Duodenal mucosa (tissue), 2 donors: ENCODE measurements at regions not wholly inside any gene's neighbourhood (a gene's known extent, or its start where the extent isn't known, plus 50 kb on each side); places are given as distances from the start of the nearest gene placed in this dataset.

Source experiments
- H3K27ac ChIP-seq: one replicate; pipeline ENCODE4 v1.7.0; 2013; ENCODE audit warnings: low read depth, low read length
- H3K27me3 ChIP-seq, 2 donors: one replicate each; pipeline ENCODE4 v1.7.0; 2013; ENCODE audit warnings: low read length in 2 of 2, control low read depth in 1 of 2; ENCODE audit not compliant: insufficient read depth in 2 of 2, control insufficient read depth in 1 of 2
- H3K36me3 ChIP-seq, 2 donors: one replicate each; pipeline ENCODE4 v1.7.0; 2013; ENCODE audit warnings: low read length in 2 of 2, control low read depth in 1 of 2; ENCODE audit not compliant: insufficient read depth in 2 of 2, control insufficient read depth in 1 of 2
- H3K4me1 ChIP-seq, 2 donors: one replicate each; pipeline ENCODE4 v1.7.0; 2013; ENCODE audit warnings: low read length in 2 of 2, control low read depth in 1 of 2; ENCODE audit not compliant: insufficient read depth in 2 of 2, control insufficient read depth in 1 of 2
- H3K4me3 ChIP-seq, 2 donors: one replicate each; pipeline ENCODE4 v1.7.0; 2013; ENCODE audit warnings: low read length in 2 of 2, low read depth in 1 of 2
- H3K9ac ChIP-seq, 2 donors: one replicate each; pipeline ENCODE4 v1.7.0; 2013; ENCODE audit warnings: low read length in 2 of 2, low read depth in 1 of 2
- H3K9me3 ChIP-seq, 2 donors: one replicate each; pipeline ENCODE4 v1.7.0; 2013; ENCODE audit warnings: low read length in 2 of 2, control low read depth in 1 of 2; ENCODE audit not compliant: control insufficient read depth in 1 of 2

- H3K9me3 ChIP-seq = no peaks in the 10 kb centered on the region
- H3K36me3 ChIP-seq = no peaks in the 10 kb centered on the region
- H3K4me1 ChIP-seq = peaks cover 2 to 5% of the 10 kb centered on the region in 2 donors
- no peak overlapping the region for H3K4me3 ChIP-seq
- no peak overlapping the region for H3K9ac ChIP-seq
- H3K27ac ChIP-seq = no peak overlapping the region
- no peaks in the 10 kb centered on the region for H3K27me3 ChIP-seq
These were observed 318.0 kb downstream of the ZEB2 start for GRCh38 chr2:144201868-144202468.

- H3K36me3 ChIP-seq = no peaks in the 10 kb centered on the region
- no peak overlapping the region for H3K27ac ChIP-seq
- H3K27me3 ChIP-seq = no peaks in the 10 kb centered on the region
- no peak overlapping the region for H3K4me3 ChIP-seq
- no peaks in the 10 kb centered on the region for H3K9me3 ChIP-seq
- H3K9ac ChIP-seq = no peak overlapping the region
- H3K4me1 ChIP-seq = peaks cover 2 to 5% of the 10 kb centered on the region in 2 donors
These were observed 318.8 kb downstream of the ZEB2 start for GRCh38 chr2:144201126-144201525.

GRCh38 chr2:144198116-144198515, 321.8 kb downstream of the ZEB2 start:
- Histone ChIP-seq H3K27me3 (no peaks in the 10 kb centered on the region), H3K27ac (no peak overlapping the region), H3K4me3 (no peak overlapping the region), H3K36me3 (no peaks in the 10 kb centered on the region), H3K9ac (no peak overlapping the region), H3K4me1 (peaks cover 2 to 5% of the 10 kb centered on the region in 2 donors), H3K9me3 (no peaks in the 10 kb centered on the region)

- Histone ChIP-seq H3K4me1 (peaks cover 2 to 5% of the 10 kb centered on the region in 2 donors), H3K9ac (no peak overlapping the region), H3K27ac (no peak overlapping the region), H3K27me3 (no peaks in the 10 kb centered on the region), H3K4me3 (no peak overlapping the region), H3K36me3 (no peaks in the 10 kb centered on the region), H3K9me3 (no peaks in the 10 kb centered on the region)
These were observed 325.4 kb downstream of the ZEB2 start for GRCh38 chr2:144194326-144195071.

GRCh38 chr2:144190908-144191605, 328.9 kb downstream of the ZEB2 start:
- Histone ChIP-seq H3K9ac (no peak overlapping the region), H3K4me3 (no peak overlapping the region), H3K36me3 (no peaks in the 10 kb centered on the region), H3K9me3 (no peaks in the 10 kb centered on the region), H3K4me1 (no peaks in the 10 kb centered on the region), H3K27ac (no peak overlapping the region), H3K27me3 (no peaks in the 10 kb centered on the region)

- no peaks in the 10 kb centered on the region for H3K9me3 ChIP-seq
- H3K36me3 ChIP-seq = no peaks in the 10 kb centered on the region
- no peak overlapping the region for H3K4me3 ChIP-seq
- no peak overlapping the region for H3K9ac ChIP-seq
- H3K27ac ChIP-seq = no peak overlapping the region
- no peaks in the 10 kb centered on the region for H3K27me3 ChIP-seq
- no peaks in the 10 kb centered on the region for H3K4me1 ChIP-seq
These were observed 336.2 kb downstream of the ZEB2 start for GRCh38 chr2:144183727-144184126.

- no peaks in the 10 kb centered on the region for H3K4me1 ChIP-seq
- H3K27me3 ChIP-seq = no peaks in the 10 kb centered on the region
- H3K9ac ChIP-seq = no peak overlapping the region
- H3K36me3 ChIP-seq = no peaks in the 10 kb centered on the region
- H3K4me3 ChIP-seq = no peak overlapping the region
- no peaks in the 10 kb centered on the region for H3K9me3 ChIP-seq
- H3K27ac ChIP-seq = no peak overlapping the region
These were observed 338.9 kb downstream of the ZEB2 start for GRCh38 chr2:144181001-144181400.

GRCh38 chr2:144180131-144180530, 339.8 kb downstream of the ZEB2 start:
- no peaks in the 10 kb centered on the region for H3K9me3 ChIP-seq
- H3K4me3 ChIP-seq = no peak overlapping the region
- no peak overlapping the region for H3K27ac ChIP-seq
- no peaks in the 10 kb centered on the region for H3K4me1 ChIP-seq
- H3K27me3 ChIP-seq = no peaks in the 10 kb centered on the region
- H3K9ac ChIP-seq = no peak overlapping the region
- H3K36me3 ChIP-seq = no peaks in the 10 kb centered on the region

GRCh38 chr2:144170179-144170578, 349.7 kb downstream of the ZEB2 start:
- Histone ChIP-seq H3K36me3 (no peaks in the 10 kb centered on the region), H3K9me3 (no peaks in the 10 kb centered on the region), H3K4me3 (no peak overlapping the region), H3K4me1 (no peaks in the 10 kb centered on the region), H3K27me3 (no peaks in the 10 kb centered on the region), H3K9ac (no peak overlapping the region), H3K27ac (no peak overlapping the region)

GRCh38 chr2:144166743-144167142, 353.2 kb downstream of the ZEB2 start:
- Histone ChIP-seq H3K27ac (no peak overlapping the region), H3K9me3 (no peaks in the 10 kb centered on the region), H3K27me3 (no peaks in the 10 kb centered on the region), H3K9ac (no peak overlapping the region), H3K4me3 (no peak overlapping the region), H3K4me1 (no peaks in the 10 kb centered on the region), H3K36me3 (no peaks in the 10 kb centered on the region)
